Subcutaneous abdominal adipose tissue (tissue), 5 donors: ENCODE measurements at regions not wholly inside any gene's neighbourhood (a gene's known extent, or its start where the extent isn't known, plus 50 kb on each side); places are given as distances from the start of the nearest gene placed in this dataset.

Experiments
- H3K27ac ChIP-seq: one replicate; pipeline ENCODE4 v1.7.0; 2013; ENCODE audit warnings: low read depth, mild to moderate bottlenecking, inconsistent platforms, low read length, moderate library complexity
- H3K27me3 ChIP-seq, 5 donors: one replicate each; pipeline ENCODE4 v1.7.0; 2013; ENCODE audit warnings: low read length in 5 of 5, inconsistent platforms in 1 of 5; ENCODE audit not compliant: control insufficient read depth in 5 of 5, insufficient read depth in 4 of 5
- H3K36me3 ChIP-seq, 5 donors: one replicate each; pipeline ENCODE4 v1.7.0; 2013; ENCODE audit warnings: low read length in 5 of 5; ENCODE audit not compliant: control insufficient read depth in 5 of 5, insufficient read depth in 5 of 5
- H3K4me1 ChIP-seq, 5 donors: one replicate each; pipeline ENCODE4 v1.7.0; 2013; ENCODE audit warnings: low read length in 5 of 5, mild to moderate bottlenecking in 3 of 5, moderate library complexity in 1 of 5; ENCODE audit not compliant: control insufficient read depth in 5 of 5, insufficient read depth in 5 of 5
- H3K4me3 ChIP-seq, 5 donors: one replicate each; pipeline ENCODE4 v1.7.0; 2013; ENCODE audit warnings: low read length in 5 of 5, low read depth in 1 of 5
- H3K9ac ChIP-seq, 5 donors: one replicate each; pipeline ENCODE4 v1.7.0; 2013; ENCODE audit warnings: low read length in 5 of 5, mild to moderate bottlenecking in 4 of 5, moderate library complexity in 3 of 5
- H3K9me3 ChIP-seq, 5 donors: one replicate each; pipeline ENCODE4 v1.7.0; 2013; ENCODE audit warnings: low read length in 5 of 5; ENCODE audit not compliant: control insufficient read depth in 5 of 5
- donor health status: healthy.
- donor health status: healthy.
- donor health status: healthy.
- donor health status: healthy.
- donor health status: healthy.

- Histone ChIP-seq H3K9ac (no peak overlapping the region), H3K27me3 (no peaks in the 10 kb centered on the region), H3K9me3 (no peaks in the 10 kb centered on the region), H3K36me3 (no peaks in the 10 kb centered on the region), H3K27ac (no peak overlapping the region), H3K4me1 (no peaks in the 10 kb centered on the region), H3K4me3 (no peak overlapping the region)
Observed at GRCh38 chr6:155519176-155519738, 63.6 kb upstream of the NOX3 start.

- H3K4me1 ChIP-seq: no peaks in the 10 kb centered on the region
- H3K4me3 ChIP-seq: no peak overlapping the region
- H3K27ac ChIP-seq: no peak overlapping the region
- H3K9ac ChIP-seq: no peak overlapping the region
- no peaks in the 10 kb centered on the region for H3K27me3 ChIP-seq
- H3K36me3 ChIP-seq: no peaks in the 10 kb centered on the region
- no peaks in the 10 kb centered on the region for H3K9me3 ChIP-seq
Observed at GRCh38 chr6:155517294-155517693, 61.7 kb upstream of the NOX3 start.

- no peaks in the 10 kb centered on the region for H3K36me3 ChIP-seq
- no peak overlapping the region for H3K27ac ChIP-seq
- no peaks in the 10 kb centered on the region for H3K27me3 ChIP-seq
- no peak overlapping the region for H3K9ac ChIP-seq
- no peaks in the 10 kb centered on the region for H3K4me1 ChIP-seq
- no peaks in the 10 kb centered on the region for H3K9me3 ChIP-seq
- H3K4me3 ChIP-seq: no peak overlapping the region
Observed at GRCh38 chr6:155510879-155511278, 55.2 kb upstream of the NOX3 start.

GRCh38 chr6:155509743-155510475 lies 54.3 kb upstream of the NOX3 start:
- Histone ChIP-seq H3K27me3 (no peaks in the 10 kb centered on the region), H3K4me3 (no peak overlapping the region), H3K4me1 (no peaks in the 10 kb centered on the region), H3K27ac (no peak overlapping the region), H3K36me3 (no peaks in the 10 kb centered on the region), H3K9me3 (no peaks in the 10 kb centered on the region), H3K9ac (no peak overlapping the region)

- H3K4me1 ChIP-seq: no peaks in the 10 kb centered on the region
- H3K36me3 ChIP-seq: no peaks in the 10 kb centered on the region
- no peak overlapping the region for H3K9ac ChIP-seq
- no peaks in the 10 kb centered on the region for H3K9me3 ChIP-seq
- no peak overlapping the region for H3K4me3 ChIP-seq
- H3K27me3 ChIP-seq: no peaks in the 10 kb centered on the region
- H3K27ac ChIP-seq: no peak overlapping the region
Observed at GRCh38 chr6:155505608-155505989, 50.0 kb upstream of the NOX3 start.
